Left colon (tissue), 2 donors: ENCODE measurements at regions not wholly inside any gene's neighbourhood (a gene's known extent, or its start where the extent isn't known, plus 50 kb on each side); places are given as distances from the start of the nearest gene placed in this dataset.

Experiments used
- ATAC-seq: fragments of 200-7000 bp; cut with Tn5 transposase; one replicate; pipeline ENCODE4 v1.9.1; 2020; ENCODE audit warnings: mild to moderate bottlenecking, moderate library complexity
- DNase-seq, 2 donors: peaks; one replicate each; pipeline ENCODE4 v3.0.0-alpha.2; 2020
- intact Hi-C, 2 donors: fragments of 100-400 bp; cut with DNase I in 1 of 2; cut with micrococcal nuclease in 1 of 2; formaldehyde crosslinking; loops; one replicate each; pipeline versions ENCODE4 v1.11.2 to v1.14.0; 2022; cut with DNase I, micrococcal nuclease
- donor health status: DM: no; HTN: no; CAD: no.
- donor health status: DM: yes; HTN: yes; CAD: no.

DNA sequence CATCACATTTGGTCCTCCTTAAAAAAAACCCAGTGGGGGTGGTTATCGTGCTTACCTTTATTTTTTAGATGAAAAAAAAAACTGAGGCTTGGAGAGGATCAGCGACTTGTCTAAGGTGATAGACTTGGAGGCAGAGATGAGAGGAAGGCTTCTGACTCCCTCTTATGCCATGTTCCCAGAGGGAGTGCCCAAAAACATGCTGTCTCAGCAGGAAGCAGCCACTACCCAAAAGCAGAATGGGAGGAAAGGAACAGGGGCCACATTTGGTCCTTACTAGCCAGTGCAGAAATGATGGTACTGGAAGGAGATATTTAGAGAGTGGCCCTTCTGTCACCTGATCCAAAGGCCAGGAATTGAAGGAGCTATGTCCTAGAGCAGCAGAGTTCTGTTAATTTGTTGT is 118.4 kb downstream of the B3GNT2 start:
- ATAC-seq (no peak), DNase-seq (no peak)
- intact Hi-C loops: no loop called here

DNA sequence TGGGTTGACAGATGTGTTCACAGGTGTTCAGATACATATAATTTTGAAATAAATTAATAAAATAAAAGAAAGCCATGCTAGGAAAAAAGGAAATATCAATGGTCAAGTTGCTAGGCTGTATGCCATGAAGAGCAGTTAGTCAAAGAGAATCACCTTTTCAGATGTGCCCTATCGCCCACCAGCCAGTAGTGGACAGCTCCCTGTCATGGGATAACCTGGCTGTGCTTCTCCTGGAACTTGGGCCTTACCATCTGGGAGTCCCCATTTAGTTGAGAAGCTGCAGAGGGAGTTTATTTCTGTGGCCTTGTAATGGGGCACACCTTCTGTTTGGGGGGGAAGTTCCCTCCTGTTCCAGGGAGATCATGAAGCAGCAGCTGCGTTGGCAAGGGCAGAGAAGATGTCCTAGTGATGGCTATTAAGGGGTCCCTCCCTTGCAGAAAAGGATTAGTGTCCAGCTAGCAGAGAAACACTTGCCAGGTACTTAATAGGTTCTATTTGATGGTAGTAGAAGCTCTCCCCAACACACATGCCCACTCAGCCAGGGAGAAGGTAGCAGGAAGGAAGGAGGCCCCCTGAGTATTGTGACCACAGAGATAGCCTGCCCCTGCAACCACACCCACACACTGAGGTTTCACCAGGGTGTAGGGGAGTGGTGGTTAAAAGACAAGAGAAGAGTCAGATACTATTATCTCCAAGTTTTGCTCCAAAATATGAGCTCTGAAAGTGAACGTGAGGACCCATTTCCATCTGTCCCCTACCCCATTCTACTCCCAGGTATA is 117.7 kb downstream of the B3GNT2 start:
- no peak for ATAC-seq
- intact Hi-C loops: no loop called here

DNA sequence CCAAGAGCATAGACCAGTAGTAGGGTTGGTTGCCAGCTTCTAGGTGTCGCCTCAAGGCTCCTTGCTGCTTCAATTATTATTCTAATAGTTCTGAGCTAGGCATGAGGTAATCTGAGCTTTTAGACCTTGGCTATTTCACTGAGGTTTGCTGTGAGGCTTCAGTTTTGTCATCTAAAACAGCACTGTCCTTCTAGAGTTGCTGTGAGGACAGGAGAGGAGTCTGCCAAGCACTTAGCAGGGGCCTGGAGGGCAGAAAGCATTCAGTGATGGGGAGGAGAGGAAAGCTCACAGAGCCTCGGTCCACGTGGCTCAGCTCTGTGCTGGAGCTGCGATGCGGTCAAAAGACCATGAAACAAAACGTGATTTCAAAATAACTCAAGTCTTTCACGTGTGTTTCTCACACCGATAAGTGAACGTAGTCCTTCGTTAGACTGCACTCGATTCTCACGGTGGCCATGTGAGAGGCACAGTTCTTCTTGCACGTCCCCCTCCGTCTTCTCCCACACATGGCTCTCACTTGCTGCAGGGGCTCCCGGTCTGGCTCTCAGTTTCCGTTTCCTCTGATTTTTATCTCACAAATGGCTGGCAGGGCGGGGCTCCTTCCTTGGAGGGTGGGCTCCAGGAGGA is 113.7 kb downstream of the B3GNT2 start:
- DNase-seq: no peak
- intact Hi-C loops: no loop called here
- ATAC-seq: no peak

More for the DNA sequence above, 117.7 kb downstream of the B3GNT2 start:
- no peak for DNase-seq

DNA sequence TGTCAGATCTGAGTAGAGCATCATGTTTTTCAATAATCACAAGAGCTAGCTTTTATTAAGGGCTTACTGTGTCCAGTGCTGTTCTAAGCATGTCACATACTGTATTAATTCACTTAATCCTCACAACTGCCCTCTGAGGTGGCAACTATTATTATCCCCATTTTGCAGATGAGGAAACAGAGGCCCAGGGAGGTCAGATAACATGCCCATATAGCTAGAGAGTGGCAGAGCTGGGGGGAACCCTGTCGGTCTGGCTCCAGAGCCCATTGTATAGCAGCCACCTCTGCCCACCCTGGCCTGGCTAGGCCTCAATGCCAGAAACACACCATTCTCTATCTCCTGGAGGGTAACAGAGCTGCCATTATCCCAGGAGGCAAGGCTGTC is 113.2 kb downstream of the B3GNT2 start:
- no peak for ATAC-seq
- intact Hi-C loops: no loop called here
- DNase-seq: no peak

DNA sequence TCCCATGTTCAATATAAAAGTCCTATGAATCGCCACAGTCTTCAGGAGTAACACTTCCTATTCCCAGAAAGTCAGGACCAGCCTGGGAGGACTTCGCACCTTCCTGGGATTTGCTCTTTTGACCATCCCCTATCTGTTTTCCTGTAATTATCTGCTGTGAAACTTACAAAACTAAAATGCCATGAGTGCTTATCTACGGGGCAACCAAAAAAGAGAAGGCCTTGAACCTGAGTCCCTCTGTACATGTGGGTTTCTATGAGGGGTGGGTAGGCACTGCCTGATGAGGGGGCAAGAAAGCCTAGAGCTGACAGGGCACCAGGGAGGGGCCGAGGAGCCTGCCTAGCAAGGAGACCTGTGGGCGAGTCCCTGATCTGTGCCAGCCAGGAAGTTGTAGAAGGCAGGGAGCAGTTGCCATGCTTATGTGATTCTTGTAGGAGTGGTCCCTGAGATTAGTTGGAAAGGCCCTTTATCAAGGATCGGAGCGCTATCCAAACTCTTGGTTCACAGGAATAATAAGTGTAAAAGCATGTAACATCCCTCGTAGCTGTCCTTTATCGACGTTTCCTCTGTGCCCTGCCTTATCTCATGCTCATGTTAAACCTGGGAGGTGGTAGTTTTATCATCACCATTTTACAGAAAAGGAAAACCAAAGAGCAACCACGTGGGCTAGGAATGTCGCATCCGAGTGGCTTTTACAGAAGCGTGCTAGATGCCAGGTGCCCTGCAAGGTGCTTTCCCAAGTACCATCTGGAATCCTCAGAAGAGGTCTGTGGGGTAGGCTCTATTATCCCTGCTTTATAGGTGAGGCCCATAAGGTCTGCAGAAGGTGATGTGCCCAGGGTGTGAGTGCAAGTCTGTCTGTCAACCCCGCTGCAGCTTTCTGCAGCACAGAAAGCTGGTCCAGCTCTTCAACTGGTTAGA is 111.8 kb downstream of the B3GNT2 start:
- DNase-seq: peak; percentile 69 to 84
- peak; percentile 84 for ATAC-seq
- intact Hi-C loops: no loop called here

DNA sequence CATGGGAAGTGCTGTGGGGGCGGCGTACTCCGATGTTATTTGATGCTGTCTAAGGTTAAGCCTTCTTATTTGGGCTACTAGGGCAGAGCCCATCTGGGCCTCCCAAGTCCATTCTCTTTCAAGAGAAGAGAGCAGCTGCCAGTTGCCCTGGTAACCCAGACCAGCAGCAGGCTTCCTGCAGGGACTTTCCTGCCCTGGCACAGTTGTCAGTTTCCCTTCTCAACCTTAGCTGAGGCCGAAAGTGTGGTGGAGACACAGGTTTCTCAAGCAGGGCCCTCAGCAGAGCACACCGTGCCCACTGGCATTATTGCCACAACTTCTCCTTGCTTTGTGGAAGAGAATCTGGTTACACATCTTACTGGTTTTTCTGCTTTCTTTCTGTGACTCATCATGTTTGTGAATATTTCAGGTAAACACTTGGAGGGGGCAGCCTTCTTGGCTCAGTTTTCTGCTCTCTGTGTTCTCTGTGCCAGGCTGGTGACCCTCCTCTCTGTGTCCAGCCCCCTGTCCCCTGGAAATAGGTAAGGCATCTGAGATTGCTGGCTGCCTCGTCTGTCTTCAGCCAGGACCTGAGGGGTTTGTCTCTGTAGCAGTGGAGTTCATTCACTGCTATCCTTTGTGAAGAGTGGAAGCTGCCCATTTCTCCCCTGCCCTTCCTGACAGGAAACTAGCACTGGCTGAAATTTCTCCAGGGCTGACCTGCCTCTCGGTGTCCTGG is 111.0 kb downstream of the B3GNT2 start:
- intact Hi-C loops: no loop called here
- DNase-seq (peak; percentile 39 to 60), ATAC-seq (peak; percentile 24)

DNA sequence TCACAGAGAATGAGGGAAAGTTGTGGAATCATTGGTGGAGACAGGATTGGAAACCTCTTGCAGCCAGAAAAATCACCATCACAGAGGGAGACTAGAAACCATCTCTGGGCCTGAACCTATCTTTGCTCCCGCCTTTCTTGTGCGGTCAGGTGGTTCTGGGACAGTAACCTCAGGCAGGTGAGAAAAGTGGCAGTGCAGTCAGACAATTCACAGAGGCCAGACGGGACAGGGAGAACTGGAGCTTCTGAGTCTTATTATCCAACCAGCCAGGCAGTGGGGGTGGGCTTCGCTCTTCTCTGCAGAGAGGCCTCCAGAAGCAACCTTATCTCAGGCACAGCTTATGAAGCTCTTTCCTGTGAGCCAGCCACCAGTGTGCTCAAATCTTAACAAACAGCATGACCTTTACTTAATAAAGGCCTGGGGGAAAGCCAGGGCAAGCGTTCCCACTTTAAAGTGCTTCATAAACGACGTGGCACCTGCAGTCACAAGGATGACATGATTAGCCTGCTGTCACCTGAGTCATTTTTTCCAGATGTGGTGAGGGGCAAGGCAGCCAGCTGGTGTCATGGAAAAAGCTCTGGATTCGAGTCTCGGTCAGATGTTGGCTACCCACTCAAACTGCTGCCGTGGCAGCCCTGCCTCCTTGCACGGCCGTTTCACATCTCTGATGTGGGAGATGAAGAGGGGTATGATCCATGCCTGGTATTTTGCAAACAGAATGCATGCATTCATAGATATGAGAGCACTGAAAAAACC is 109.7 kb downstream of the B3GNT2 start:
- ATAC-seq (no peak), DNase-seq (no peak)
- intact Hi-C loops: no loop called here

DNA sequence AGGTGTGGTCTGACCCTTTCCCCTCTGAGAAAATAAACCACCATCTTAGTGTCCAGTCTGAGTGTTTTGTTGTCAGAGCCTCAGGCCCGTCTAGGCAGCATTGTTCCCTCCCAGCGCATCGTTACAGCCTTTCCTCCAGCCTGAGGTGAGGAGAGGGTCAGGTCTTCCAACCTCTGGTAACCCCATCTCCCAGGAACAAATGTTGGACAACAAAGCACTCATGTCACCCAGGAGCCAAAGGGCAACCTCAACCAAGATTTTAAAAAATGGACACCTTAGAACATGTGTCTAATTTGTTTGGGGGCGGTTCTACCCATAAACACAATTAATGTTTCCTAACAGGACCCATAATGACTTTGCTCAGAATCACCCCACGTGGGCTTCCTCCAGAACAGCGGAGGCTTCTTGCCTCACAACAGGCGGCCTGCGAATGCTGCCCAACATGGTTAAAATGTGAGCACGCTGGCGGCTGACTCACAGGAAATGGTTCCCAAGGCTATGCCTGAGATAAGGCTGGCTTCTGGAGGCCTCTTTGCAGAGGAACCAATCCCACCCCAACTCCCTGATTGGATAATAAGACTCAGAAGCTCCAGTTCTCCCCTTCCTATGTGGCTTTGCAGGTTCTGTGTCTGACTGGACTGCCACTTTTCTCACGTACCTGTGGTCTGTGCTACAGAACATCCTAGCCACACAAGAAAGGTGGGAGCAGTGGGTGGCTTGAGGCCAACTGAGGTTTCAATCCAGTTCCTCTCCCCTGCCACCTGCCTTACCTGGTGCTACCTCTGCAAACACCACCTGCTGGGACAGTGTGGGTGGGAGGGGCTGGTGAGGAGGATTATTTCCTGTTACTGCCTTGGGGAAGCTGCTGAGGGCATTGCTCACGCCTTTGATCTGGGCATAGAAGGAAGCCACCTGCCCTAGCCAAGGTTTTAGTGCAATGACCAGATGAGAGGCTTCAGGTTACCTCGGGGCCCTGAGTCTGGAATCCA is 108.8 kb downstream of the B3GNT2 start:
- peak; percentile 79 to 87 for DNase-seq
- ATAC-seq: peak; percentile 84
- intact Hi-C loops: no loop called here

DNA sequence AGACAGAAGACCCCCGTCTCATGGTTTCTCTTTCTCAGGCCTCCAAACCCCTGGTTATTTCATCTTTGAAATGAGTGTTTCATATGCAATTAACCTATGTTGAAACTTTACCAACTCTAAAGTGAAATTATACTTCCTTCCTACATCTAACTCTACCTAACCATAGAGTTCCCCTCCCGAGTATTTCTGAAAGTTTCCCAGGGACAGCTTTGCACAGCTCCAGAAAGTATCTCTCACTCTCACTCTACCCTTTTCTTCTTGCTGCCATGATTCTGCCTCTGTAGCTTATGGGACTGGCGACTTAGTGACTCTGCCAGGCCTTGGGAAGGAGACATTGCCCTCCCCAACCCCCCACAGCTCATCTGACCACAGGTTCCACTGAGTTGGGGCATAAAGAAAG is 107.9 kb downstream of the B3GNT2 start:
- DNase-seq: no peak
- intact Hi-C loops: no loop called here
- no peak for ATAC-seq

DNA sequence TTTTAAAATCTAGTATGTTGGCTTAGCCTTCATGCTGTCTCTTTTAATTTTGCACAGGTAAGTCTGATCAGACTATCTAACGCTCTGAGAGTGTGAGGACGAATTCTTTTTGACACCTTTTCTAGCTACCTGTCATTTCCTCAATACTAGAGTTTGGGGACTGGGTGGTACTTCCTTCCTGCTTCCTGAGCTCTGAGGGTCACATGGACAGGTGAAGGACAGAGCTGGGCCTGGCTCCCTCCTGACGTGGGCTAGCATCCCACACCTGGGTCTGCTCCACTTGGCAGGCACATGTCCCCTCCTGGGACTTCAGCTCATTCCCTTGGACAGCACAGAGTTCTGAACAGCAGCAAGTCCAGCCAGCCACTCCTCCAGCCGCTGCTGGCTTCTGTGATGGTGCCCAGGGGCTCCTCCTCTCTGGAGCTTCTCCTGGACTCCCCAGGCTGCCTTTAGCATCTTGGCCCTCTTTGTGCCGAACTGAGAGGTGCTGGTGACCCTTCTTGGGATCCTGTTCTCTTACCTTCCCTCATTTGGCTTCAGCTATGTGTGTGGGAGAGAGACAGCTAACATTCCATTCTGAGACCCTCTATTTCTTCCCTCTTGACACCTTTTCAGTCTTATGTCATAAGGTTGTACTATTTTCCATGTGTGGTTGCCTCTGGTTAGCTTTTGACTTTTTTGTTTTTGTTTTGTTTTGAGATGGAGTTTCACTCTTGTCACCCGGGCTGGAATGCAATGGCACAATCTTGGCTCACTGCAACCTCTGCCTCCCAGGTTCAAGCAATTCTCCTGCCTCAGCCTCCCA is 106.9 kb downstream of the B3GNT2 start:
- ATAC-seq (no peak), DNase-seq (no peak)
- intact Hi-C loops: no loop called here

DNA sequence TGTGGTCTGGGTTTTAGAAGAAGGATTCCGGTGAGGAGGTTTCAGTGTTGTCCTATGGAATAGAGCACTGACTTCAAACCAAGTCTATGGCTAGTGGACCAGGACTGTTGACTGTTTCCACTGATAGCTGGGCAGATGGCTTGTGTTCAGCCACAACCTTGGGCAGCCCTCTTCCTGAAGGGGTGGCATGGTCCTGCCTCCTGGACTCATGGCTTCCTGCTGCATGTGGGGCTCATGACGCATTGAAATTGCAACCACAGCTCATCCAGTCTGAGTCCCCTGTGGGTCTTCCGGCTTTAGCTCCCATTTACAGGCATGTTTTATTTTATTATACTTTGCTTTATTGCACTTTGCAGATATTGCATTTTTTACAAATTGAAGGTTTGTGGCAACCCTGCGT is 105.0 kb downstream of the B3GNT2 start:
- intact Hi-C loops: no loop called here
- ATAC-seq (no peak), DNase-seq (no peak)

DNA sequence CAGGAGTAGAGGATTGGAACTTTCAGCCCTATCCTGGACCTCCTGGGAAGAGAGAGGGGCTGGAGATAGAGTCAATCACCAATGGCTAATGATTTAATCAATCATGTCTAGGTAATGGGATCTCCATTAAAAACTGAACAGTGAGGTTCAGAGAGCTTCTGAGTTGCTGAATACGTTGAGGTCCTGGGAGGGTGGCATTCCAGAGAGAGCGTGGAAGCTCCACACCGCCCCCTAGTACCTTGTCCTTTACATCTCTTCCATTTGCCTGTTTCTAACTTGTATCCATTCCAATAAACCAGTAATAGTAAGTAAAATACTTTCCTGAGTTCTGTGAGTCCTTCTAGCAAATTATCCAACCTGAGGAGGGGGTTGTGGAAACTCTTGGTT is 101.7 kb downstream of the B3GNT2 start:
- intact Hi-C loops: no loop called here
- DNase-seq (no peak), ATAC-seq (no peak)

DNA sequence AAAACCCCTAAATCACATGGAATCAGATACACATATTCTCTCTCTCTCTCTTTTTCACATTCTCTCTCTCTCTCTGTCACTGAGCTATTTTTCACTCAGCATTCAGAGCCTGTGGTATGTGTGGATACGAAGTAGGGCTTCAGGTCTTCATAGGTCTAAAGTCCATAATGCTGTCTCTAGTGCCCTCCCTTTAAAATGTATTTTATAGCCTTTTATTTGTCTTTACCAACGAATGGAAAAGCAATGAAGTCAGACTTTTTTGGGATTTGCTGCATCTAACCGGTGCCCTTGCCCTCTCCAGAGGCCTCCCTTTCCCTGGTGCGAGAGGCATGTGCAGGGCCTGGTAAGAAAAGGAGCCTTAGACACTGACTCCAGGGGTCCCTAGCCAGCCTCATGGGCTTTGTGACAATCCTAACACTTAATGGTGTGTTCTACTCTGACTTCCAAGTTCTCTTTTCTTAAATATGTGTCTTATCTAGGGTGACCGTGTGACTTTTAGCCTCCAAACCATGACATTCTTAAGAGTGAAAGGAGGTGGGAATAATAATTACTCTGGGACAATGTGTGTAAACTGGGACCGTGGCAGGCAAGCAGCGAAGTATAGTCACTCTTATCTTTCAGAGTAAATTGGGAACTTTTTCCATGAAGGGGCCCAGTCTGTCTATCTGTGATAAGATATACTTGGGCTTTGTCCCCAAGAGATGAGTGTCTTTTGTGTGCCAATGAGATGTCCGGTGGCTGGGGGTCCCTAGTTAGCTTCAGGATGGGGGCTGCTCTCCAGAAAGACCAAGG is 101.1 kb downstream of the B3GNT2 start:
- DNase-seq (no peak), ATAC-seq (peak; percentile 20)
- intact Hi-C loops: no loop called here

DNA sequence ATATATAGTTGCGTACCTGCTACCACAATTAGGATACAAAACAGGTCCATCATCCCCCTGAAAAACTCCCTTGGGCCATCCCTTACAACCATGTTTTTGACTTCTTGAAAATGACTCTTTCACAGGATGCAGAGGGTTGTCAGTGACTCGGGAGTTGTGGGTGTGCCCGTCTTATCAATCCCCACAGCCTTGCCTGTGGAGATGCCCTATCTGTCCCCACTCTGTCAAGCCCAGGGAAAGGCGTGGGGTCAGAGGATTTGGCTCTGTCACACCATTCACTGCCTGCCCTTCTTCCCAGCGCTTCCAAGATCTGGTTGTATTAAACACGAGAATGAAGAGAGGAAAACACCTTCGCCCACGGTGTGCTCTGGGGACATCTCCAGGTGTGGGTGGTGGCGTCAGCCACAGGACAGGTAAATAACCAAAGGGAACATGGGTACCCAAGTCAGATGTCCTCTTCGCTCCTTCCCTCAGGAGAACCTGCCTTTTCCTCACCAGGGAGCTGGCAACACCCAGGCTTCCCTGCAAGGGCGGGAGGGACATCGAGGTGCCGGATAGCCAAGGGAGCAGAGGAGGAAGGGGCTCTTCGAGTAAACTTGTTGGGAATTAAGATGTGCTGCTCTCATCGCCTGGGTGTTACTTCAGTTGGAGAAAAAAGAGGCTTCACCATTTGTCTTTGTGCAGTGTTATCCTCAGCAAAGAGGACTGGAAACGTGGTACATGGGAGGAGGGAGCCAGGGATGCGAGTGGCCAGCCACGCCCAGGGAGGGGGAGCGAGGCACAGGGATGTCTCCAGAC is 100.3 kb downstream of the B3GNT2 start:
- no peak for ATAC-seq
- intact Hi-C loops: no loop called here

More for the DNA sequence above, 100.3 kb downstream of the B3GNT2 start:
- no peak for DNase-seq
